ENCODE measurements at regions not wholly inside any gene's neighbourhood (a gene's known extent, or its start where the extent isn't known, plus 50 kb on each side); places are given as distances from the start of the nearest gene placed in this dataset.

- dilution Hi-C loops (cut with HindIII; ENCODE audit: low sequenced_read_pairs, unreplicated experiment): no loop called here
- intact Hi-C loops (cut with micrococcal nuclease): no loop called here
Observed at GRCh38 chr1:117714546-117714945, 108.7 kb downstream of the TENT5C start.

More at GRCh38 chr1:117714546-117714945, 108.7 kb downstream of the TENT5C start:
- H3K27me3 ChIP-seq (ENCODE audit: control insufficient read depth, insufficient read depth, low read length): no peaks in the 10 kb centered on the region
- no peak overlapping the region for H3K18ac ChIP-seq (ENCODE audit: low read depth, low read length)
- H2BK15ac ChIP-seq (ENCODE audit: low read depth, low read length): no peak overlapping the region
- no peak overlapping the region for H3K4me2 ChIP-seq (ENCODE audit: low read depth, low read length)
- no peak overlapping the region for H2BK20ac ChIP-seq (ENCODE audit: low read depth, low read length)
- no peak overlapping the region for H4K91ac ChIP-seq (ENCODE audit: insufficient read depth, low read depth, low read length)
- TF ChIP-seq RFX5 (IDR thresholded peaks at IDR 0.05; ENCODE audit: low read depth, low read length) (no peak), RAD21 (IDR thresholded peaks at IDR 0.05; ENCODE audit: low read length) (no peak), SMC3 (IDR thresholded peaks at IDR 0.05; ENCODE audit: low read depth, low read length) (no peak), POLR2A (IDR thresholded peaks at IDR 0.05; ENCODE audit: low read depth, low read length) (no peak), RCOR1 (IDR thresholded peaks at IDR 0.05; ENCODE audit: insufficient replicate concordance, low read length) (no peak), USF2 (IDR thresholded peaks at IDR 0.05; ENCODE audit: low read depth, low read length) (no peak), MAZ (IDR thresholded peaks at IDR 0.05; ENCODE audit: borderline replicate concordance, low read depth, low read length) (no peak), FOS (IDR thresholded peaks at IDR 0.05; ENCODE audit: low read depth, low read length) (no peak), CTCF (conservative IDR thresholded peaks at IDR 0.05; ENCODE audit: low read depth, low read length) (no peak), ELK1 (IDR thresholded peaks at IDR 0.05; ENCODE audit: borderline replicate concordance, low read depth, low read length) (no peak), CEBPB (IDR thresholded peaks at IDR 0.05; ENCODE audit: low read depth, low read length) (no peak)
- no peaks in the 10 kb centered on the region for H3K79me1 ChIP-seq (ENCODE audit: low read depth in 1 of 2, low read length in 2 of 2)
- no peak overlapping the region for H2BK120ac ChIP-seq (ENCODE audit: low read depth, low read length)
- H3K9ac ChIP-seq (ENCODE audit: low read depth, low read length): no peak overlapping the region
- no peak overlapping the region for H3K23ac ChIP-seq (ENCODE audit: low read depth, low read length)
- no peak overlapping the region for H3K27ac ChIP-seq (ENCODE audit: insufficient read depth, low read length)
- H2AK5ac ChIP-seq (ENCODE audit: low read depth, low read length): no peak overlapping the region
- H4K20me1 ChIP-seq (ENCODE audit: insufficient read depth, low read length): no peaks in the 10 kb centered on the region
- POLR2A ChIA-PET (ENCODE audit: unreplicated experiment): no interaction called here
- H3K4me1 ChIP-seq (ENCODE audit: control insufficient read depth, insufficient read depth, low read length): no peaks in the 10 kb centered on the region
- no peak for DNase-seq
- no peak overlapping the region for H2BK5ac ChIP-seq (ENCODE audit: low read depth, low read length, poor library complexity, severe bottlenecking)
- no peak overlapping the region for H3K4ac ChIP-seq (ENCODE audit: low read depth, low read length)
- in situ Hi-C loops (cut with MboI; ENCODE audit: low sequenced_read_pairs): no loop called here
- no peak overlapping the region for H3K56ac ChIP-seq (ENCODE audit: extremely low read depth, insufficient read depth, low read length)
- no peak overlapping the region for H3K14ac ChIP-seq (replicated peaks; ENCODE audit: low read depth, low read length)
- no peak for ATAC-seq (ENCODE audit: low read depth)
- H3K9me1 ChIP-seq (ENCODE audit: insufficient read depth, low read length): no peaks in the 10 kb centered on the region
- CTCF ChIA-PET: no interaction called here
- 0 out of 2 replicates have a peak, but pooled peaks cover 2% of the 10 kb centered on the region for H3K9me3 ChIP-seq (ENCODE audit: control insufficient read depth, insufficient read depth, low read length)
- no peaks in the 10 kb centered on the region for H3K36me3 ChIP-seq (ENCODE audit: control insufficient read depth, insufficient read depth, low read length)
- H3K4me3 ChIP-seq (ENCODE audit: insufficient read depth, low read depth, low read length): no peak overlapping the region
- no peak overlapping the region for H2AFZ ChIP-seq (replicated peaks; ENCODE audit: low read length, poor library complexity)
- no peak overlapping the region for H2AK9ac ChIP-seq (replicated peaks; ENCODE audit: low read depth, low read length, poor library complexity)
- WGBS, 2 experiments (ENCODE audit: extremely low coverage in 2 of 2, insufficient read length in 1 of 2): no CpG with 5 or more reads among the region's 1 CpG
- H4K5ac ChIP-seq (ENCODE audit: low read depth, low read length): no peak overlapping the region
- no peak overlapping the region for H4K8ac ChIP-seq (ENCODE audit: low read depth in 2 of 2, low read length in 2 of 2)
- no TSS peak for BruUV-seq (replicated peaks)

All from IMR-90 (cell line).